Activated CD4-positive, alpha-beta T cell treated with anti-CD3 and anti-CD28 coated beads for 36 hours (primary cell): ENCODE measurements at regions not wholly inside any gene's neighbourhood (a gene's known extent, or its start where the extent isn't known, plus 50 kb on each side); places are given as distances from the start of the nearest gene placed in this dataset.
"Not testable (repeated sequence)": the region's sequence is repeated elsewhere in the genome, so short reads cannot be mapped to it uniquely, and the experiment has no call there.

Experiments used
- ATAC-seq: fragments of 200-7000 bp; cut with Tn5 transposase; one replicate; pipeline ENCODE4 v1.10.0; 2021; ENCODE audit warnings: mild to moderate bottlenecking, moderate library complexity
- CTCF ChIA-PET: fragments of 350-600 bp; sonication (Branson Sonifier 250); formaldehyde crosslinking; loops from one replicate; lab custom pipeline; 2021; ENCODE audit warnings: antibody characterized with exemption; lab: Charles Lee
- POLR2A ChIA-PET: fragments of 350-600 bp; sonication (Branson Sonifier 250); formaldehyde crosslinking; loops from one replicate; lab custom pipeline; 2021; ENCODE audit warnings: antibody characterized with exemption, inconsistent platforms; lab: Charles Lee
- DNase-seq: peaks from one replicate; pipeline ENCODE4 v3.0.0-alpha.2; 2020
- H3K27ac Mint-ChIP-seq: one replicate; pipeline ENCODE4 v1.8.0; 2021; ENCODE audit warnings: mixed read lengths
- H3K27me3 Mint-ChIP-seq: one replicate; pipeline ENCODE4 v1.8.0; 2021; ENCODE audit warnings: mixed read lengths
- H3K36me3 Mint-ChIP-seq: one replicate; pipeline ENCODE4 v1.8.0; 2021; ENCODE audit warnings: low read depth, mixed read lengths
- H3K4me1 Mint-ChIP-seq: one replicate; pipeline ENCODE4 v1.8.0; 2021; ENCODE audit warnings: mixed read lengths
- H3K4me3 Mint-ChIP-seq: one replicate; pipeline ENCODE4 v1.8.0; 2021; ENCODE audit warnings: mild to moderate bottlenecking, moderate library complexity, mixed read lengths
- H3K9me3 Mint-ChIP-seq: one replicate; pipeline ENCODE4 v1.8.0; 2021; ENCODE audit warnings: low read depth, mixed read lengths
- intact Hi-C, 2 experiments: fragments of 100-400 bp; cut with DNase I in 1 of 2; cut with micrococcal nuclease in 1 of 2; formaldehyde crosslinking; loops; one replicate each; pipeline versions ENCODE4 v1.14.2 to v1.15.1; 2022 to 2024; cut with DNase I, micrococcal nuclease

DNA sequence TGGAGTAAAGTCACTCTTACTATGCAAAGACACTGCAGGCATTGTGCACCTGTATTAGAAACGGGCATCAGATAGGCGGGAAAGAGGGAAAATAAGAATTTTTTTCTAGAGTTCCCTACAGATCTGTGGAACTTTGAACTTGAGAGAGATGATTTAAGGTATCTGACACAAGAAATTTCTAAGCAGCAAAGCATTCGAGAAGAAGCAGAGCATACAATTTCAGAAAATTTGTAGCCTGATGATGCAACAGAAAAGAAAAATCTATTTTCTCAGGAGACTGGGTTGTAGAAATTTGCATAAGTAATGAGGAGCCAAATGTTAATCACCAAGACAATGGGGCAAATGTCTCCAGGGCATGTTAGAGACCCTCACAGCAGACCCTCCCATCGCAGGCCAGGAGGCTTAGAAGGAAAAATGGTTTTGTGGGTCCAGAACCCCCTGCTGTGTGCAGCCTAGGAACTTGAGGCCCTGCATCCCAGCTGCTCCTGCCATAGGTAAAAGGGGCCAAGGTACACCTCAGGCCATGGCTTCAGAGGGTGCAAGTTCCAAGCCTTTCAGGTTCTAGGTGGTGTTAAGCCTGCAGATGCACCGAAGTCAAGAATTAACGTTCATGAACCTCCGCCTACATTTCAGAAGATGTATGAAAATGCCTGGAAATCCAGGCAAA is 163.5 kb upstream of the GTF2H2 start:
- H3K9me3 Mint-ChIP-seq, H3K4me1 Mint-ChIP-seq, H3K27me3 Mint-ChIP-seq, H3K4me3 Mint-ChIP-seq, H3K27ac Mint-ChIP-seq, ATAC-seq, CTCF ChIA-PET, POLR2A ChIA-PET, H3K36me3 Mint-ChIP-seq, intact Hi-C loops: not testable (repeated sequence)
- peak; percentile 3 for DNase-seq
